Myocyte (in vitro differentiated cells): ENCODE measurements at regions not wholly inside any gene's neighbourhood (a gene's known extent, or its start where the extent isn't known, plus 50 kb on each side); places are given as distances from the start of the nearest gene placed in this dataset.
A peak's percentile ranks its signal among the peaks of the same experiment; 100 is the strongest.

ENCODE experiments used
- DNase-seq: peaks from one replicate; pipeline ENCODE4 v3.0.0-alpha.2; 2012; ENCODE audit warnings: low read depth

- no peak for DNase-seq
Measured at GRCh38 chr12:85352016-85352415, 72.0 kb downstream of the ALX1 start.

GRCh38 chr12:85356596-85357385, 76.8 kb downstream of the ALX1 start:
- no peak for DNase-seq

DNA sequence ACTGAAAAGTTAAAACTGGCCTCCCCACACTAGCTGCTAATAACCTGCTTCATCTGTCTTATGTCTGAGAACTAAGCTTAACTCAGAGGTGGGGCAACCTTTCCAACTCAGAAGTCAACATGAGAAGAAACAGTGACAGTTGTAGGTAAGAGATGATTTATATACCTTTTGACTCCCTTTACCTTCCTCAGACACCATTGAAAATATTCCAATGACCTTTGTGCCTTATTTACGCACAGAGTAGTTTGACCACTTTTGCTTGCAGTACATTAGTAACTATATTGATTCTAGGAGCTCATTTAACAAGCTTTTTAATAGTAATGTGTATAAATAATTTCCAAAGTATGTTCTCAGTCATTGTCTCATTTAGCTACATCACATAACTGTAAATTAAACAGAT, 77.6 kb downstream of the ALX1 start:
- DNase-seq: no peak

- no peak for DNase-seq
Measured at GRCh38 chr12:85358715-85359114, 78.7 kb downstream of the ALX1 start.

GRCh38 chr12:85363382-85364190, 83.6 kb downstream of the ALX1 start:
- no peak for DNase-seq

- no peak for DNase-seq
Measured at GRCh38 chr12:85367936-85368335, 87.9 kb downstream of the ALX1 start.

DNA sequence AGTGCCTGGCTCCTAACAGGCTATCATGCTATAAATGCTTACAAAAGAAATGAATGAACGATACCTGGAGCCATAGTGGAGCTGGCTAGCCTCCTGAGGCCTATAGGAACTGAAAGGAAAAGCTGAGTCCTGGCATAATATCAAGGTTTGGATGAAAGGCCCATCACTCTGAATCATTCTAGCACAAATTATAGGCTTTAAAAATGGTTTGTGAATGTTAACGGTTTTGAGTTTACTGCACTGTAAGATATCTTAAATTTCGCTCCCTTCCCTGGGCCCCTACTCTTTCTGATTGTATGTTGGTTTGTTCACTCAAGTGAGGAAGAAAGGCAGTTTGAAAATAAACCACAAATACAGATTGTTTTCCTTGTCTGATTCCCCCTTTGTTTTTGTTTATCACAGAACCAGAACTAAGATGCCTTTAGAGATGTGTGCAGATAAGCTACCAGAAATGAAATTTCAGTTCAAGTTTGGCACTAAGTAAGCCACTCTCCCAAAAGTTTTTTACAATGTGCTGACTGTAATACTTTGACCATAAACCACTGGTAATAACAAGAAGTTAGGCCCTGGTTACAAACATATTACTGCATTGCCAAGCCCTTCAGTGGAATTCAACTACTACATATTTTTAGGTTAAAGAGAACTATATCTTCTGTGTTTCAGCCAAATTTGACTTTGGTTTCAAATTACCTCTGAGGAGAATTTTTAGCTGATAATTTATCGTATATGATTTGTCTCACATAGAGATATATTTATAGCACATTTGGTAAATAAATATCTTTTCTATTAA, 89.5 kb downstream of the ALX1 start:
- DNase-seq: no peak

DNA sequence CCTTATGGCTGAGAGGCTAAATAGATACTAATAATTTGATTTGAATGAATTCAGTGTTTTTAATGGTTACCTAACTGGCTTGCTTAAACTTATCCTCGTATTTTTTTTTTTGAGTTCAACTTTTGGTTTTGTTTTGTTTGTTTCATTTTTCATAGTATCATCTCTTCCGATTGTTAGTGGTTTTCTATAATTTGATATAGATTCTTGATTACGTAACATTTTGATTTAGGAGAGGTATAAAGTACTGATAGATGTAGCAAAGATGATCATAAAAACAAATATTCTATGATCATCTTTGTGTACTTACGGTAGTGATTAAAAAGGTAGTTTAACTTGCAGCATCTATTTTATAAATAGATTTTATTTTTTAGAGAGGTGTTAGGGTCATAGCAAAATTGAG, 93.0 kb downstream of the ALX1 start:
- no peak for DNase-seq

DNA sequence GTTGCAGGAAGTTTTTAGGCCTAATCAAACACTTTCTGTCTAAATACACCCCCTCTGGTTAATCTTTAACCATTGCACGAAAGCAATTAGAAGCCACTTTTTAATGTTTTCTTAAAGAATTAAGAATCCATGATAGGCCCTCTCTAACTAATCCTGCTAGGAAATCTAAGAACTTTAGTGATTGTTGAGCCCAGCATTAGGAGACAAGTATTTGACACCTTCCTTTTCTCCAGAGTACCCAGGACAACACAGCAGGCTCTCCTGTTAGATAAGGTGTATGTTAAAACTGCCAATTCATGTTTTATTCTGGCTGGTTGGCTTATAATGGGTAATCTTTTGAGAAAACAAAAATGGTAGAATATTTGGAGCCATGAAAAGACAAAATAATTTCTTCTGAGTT, 95.0 kb downstream of the ALX1 start:
- DNase-seq: no peak

GRCh38 chr12:85385406-85385805, 105.4 kb downstream of the ALX1 start:
- no peak for DNase-seq

GRCh38 chr12:85390266-85390665, 110.2 kb downstream of the ALX1 start:
- DNase-seq: no peak

DNA sequence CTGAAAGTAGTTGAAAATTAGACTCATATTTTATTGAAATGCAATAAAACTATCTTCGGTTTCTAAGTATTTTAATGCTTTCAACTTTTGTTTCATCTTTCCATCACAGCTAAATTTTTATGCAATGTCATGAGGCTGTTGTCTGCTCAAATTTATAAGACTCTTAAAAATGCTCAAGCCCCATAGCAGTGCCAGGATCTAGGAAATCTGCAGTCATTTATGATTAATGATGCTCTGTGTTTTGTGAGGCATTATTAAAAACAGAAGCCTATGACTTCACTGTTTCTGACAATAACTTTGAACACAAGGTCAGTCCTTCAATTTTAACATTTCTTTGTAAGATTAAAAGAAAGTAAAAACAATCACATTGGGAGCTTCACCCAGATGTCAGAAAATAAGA, 112.5 kb downstream of the ALX1 start:
- DNase-seq: no peak

DNA sequence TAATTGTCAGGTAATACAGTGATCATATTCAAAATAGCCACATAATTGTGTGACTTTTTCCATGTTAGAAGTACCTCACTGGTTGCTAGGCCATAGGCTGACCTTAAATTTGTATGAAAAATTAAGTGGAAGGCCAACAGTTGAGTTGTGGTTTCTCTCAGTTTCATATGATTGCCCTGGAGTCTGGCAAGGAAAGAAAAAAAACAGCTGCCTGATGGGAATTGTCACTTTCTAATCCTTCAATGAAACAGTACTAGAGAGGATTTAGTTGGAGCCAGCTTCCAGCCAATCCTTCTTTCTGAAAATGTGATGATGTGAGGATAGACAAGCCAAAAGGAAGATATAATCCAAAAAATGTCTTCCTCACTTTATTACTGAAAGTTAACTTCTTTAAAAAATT, 113.6 kb downstream of the ALX1 start:
- DNase-seq: peak; percentile 3

GRCh38 chr12:85394065-85394464, 114.0 kb downstream of the ALX1 start:
- no peak for DNase-seq

DNA sequence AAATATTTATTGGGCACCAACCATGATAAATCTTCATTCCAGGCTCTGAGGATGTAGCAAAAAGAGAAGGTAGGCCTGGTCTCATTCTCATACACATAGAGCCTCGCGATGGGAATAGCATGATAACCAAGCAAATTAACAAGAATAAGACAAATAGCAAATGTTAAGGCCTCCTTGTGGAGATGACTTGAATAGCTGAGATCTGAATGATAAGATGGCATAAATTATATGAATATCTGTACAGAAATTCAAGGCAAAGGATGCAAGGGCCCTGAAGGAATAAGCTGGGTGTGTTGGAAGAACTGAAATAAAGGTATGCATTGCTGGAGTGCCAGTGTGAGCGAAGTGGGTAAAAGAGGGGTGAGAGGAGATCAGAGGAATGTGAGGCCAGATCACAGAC, 114.8 kb downstream of the ALX1 start:
- no peak for DNase-seq

DNA sequence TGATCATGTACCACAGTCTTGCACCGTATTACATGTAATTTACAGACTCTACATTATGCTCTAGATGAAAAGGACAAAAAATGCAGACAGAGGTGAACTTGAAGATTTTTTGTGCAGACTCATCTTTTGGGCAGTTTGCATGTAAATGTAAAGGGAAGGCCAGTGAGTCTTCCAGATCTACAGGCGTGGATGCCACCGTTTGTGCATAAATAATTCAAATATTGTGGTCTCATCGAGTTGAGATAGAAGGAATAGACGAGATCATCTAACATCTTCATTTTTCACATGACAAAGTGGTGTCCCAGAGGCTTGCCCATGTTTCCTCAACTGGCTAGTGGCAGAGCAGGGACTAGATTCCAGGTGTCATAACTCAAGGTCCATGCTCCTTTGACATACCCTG, 125.2 kb downstream of the ALX1 start:
- no peak for DNase-seq

GRCh38 chr12:85405781-85406522, 125.9 kb downstream of the ALX1 start:
- DNase-seq: peak; percentile 17

- no peak for DNase-seq
Measured at GRCh38 chr12:85413266-85413665, 133.2 kb downstream of the ALX1 start.

- DNase-seq: no peak
Measured at GRCh38 chr12:85422762-85423161, 142.7 kb downstream of the ALX1 start.

GRCh38 chr12:85423947-85424346, 143.9 kb downstream of the ALX1 start:
- no peak for DNase-seq
